ENCODE measurements at regions not wholly inside any gene's neighbourhood (a gene's known extent, or its start where the extent isn't known, plus 50 kb on each side); places are given as distances from the start of the nearest gene placed in this dataset.

GRCh38 chr12:45615268-45615667, 114.2 kb upstream of the ARID2 start:
- in situ Hi-C loops (cut with HindIII; ENCODE audit: low sequenced_read_pairs), result no loop called here
- no peak for DNase-seq (ENCODE audit: low spot score)

- in situ Hi-C loops (cut with HindIII; ENCODE audit: low sequenced_read_pairs), result no loop called here
- DNase-seq (ENCODE audit: low spot score), result no peak
Measured at GRCh38 chr12:45619736-45620135, 109.8 kb upstream of the ARID2 start.

- no peak for DNase-seq (ENCODE audit: low spot score)
- in situ Hi-C loops (cut with HindIII; ENCODE audit: low sequenced_read_pairs), result no loop called here
Measured at GRCh38 chr12:45621703-45622102, 107.8 kb upstream of the ARID2 start.

GRCh38 chr12:45622210-45622937, 107.1 kb upstream of the ARID2 start:
- in situ Hi-C loops (cut with HindIII; ENCODE audit: low sequenced_read_pairs), result no loop called here
- DNase-seq (ENCODE audit: low spot score), result no peak

- in situ Hi-C loops (cut with HindIII; ENCODE audit: low sequenced_read_pairs), result no loop called here
- DNase-seq (ENCODE audit: low spot score), result no peak
Measured at GRCh38 chr12:45623221-45623620, 106.3 kb upstream of the ARID2 start.

GRCh38 chr12:45623940-45624339, 105.6 kb upstream of the ARID2 start:
- DNase-seq (ENCODE audit: low spot score), result no peak
- in situ Hi-C loops (cut with HindIII; ENCODE audit: low sequenced_read_pairs), result no loop called here

GRCh38 chr12:45626965-45627364, 102.5 kb upstream of the ARID2 start:
- in situ Hi-C loops (cut with HindIII; ENCODE audit: low sequenced_read_pairs), result no loop called here

GRCh38 chr12:45627407-45628069, 102.0 kb upstream of the ARID2 start:
- in situ Hi-C loops (cut with HindIII; ENCODE audit: low sequenced_read_pairs), result no loop called here
- DNase-seq (ENCODE audit: low spot score), result no peak

More at GRCh38 chr12:45626965-45627364, 102.5 kb upstream of the ARID2 start:
- DNase-seq (ENCODE audit: low spot score), result no peak

- in situ Hi-C loops (cut with HindIII; ENCODE audit: low sequenced_read_pairs), result no loop called here
- no peak for DNase-seq (ENCODE audit: low spot score)
Measured at GRCh38 chr12:45629292-45629691, 100.2 kb upstream of the ARID2 start.

GRCh38 chr12:45633733-45634132, 95.8 kb upstream of the ARID2 start:
- in situ Hi-C loops (cut with HindIII; ENCODE audit: low sequenced_read_pairs), result no loop called here
- no peak for DNase-seq (ENCODE audit: low spot score)

- DNase-seq (ENCODE audit: low spot score), result no peak
- in situ Hi-C loops (cut with HindIII; ENCODE audit: low sequenced_read_pairs), result no loop called here
Measured at GRCh38 chr12:45634273-45634917, 95.1 kb upstream of the ARID2 start.

- DNase-seq (ENCODE audit: low spot score), result no peak
- in situ Hi-C loops (cut with HindIII; ENCODE audit: low sequenced_read_pairs), result no loop called here
Measured at GRCh38 chr12:45637242-45637641, 92.3 kb upstream of the ARID2 start.

GRCh38 chr12:45637706-45638105, 91.8 kb upstream of the ARID2 start:
- DNase-seq (ENCODE audit: low spot score), result no peak
- in situ Hi-C loops (cut with HindIII; ENCODE audit: low sequenced_read_pairs), result no loop called here

GRCh38 chr12:45638386-45638785, 91.1 kb upstream of the ARID2 start:
- no peak for DNase-seq (ENCODE audit: low spot score)
- in situ Hi-C loops (cut with HindIII; ENCODE audit: low sequenced_read_pairs), result no loop called here

GRCh38 chr12:45644541-45644940, 85.0 kb upstream of the ARID2 start:
- DNase-seq (ENCODE audit: low spot score), result no peak
- in situ Hi-C loops (cut with HindIII; ENCODE audit: low sequenced_read_pairs), result no loop called here

GRCh38 chr12:45646851-45647581, 82.5 kb upstream of the ARID2 start:
- in situ Hi-C loops (cut with HindIII; ENCODE audit: low sequenced_read_pairs), result no loop called here
- no peak for DNase-seq (ENCODE audit: low spot score)

- in situ Hi-C loops (cut with HindIII; ENCODE audit: low sequenced_read_pairs), result no loop called here
- no peak for DNase-seq (ENCODE audit: low spot score)
Measured at GRCh38 chr12:45648070-45648469, 81.4 kb upstream of the ARID2 start.

- no peak for DNase-seq (ENCODE audit: low spot score)
- in situ Hi-C loops (cut with HindIII; ENCODE audit: low sequenced_read_pairs), result no loop called here
Measured at GRCh38 chr12:45651029-45651428, 78.5 kb upstream of the ARID2 start.

GRCh38 chr12:45654002-45654665, 75.4 kb upstream of the ARID2 start:
- in situ Hi-C loops (cut with HindIII; ENCODE audit: low sequenced_read_pairs), result no loop called here
- DNase-seq (ENCODE audit: low spot score), result no peak

Measured in G401 (cell line).